ENCODE measurements at regions not wholly inside any gene's neighbourhood (a gene's known extent, or its start where the extent isn't known, plus 50 kb on each side); places are given as distances from the start of the nearest gene placed in this dataset.

DNA sequence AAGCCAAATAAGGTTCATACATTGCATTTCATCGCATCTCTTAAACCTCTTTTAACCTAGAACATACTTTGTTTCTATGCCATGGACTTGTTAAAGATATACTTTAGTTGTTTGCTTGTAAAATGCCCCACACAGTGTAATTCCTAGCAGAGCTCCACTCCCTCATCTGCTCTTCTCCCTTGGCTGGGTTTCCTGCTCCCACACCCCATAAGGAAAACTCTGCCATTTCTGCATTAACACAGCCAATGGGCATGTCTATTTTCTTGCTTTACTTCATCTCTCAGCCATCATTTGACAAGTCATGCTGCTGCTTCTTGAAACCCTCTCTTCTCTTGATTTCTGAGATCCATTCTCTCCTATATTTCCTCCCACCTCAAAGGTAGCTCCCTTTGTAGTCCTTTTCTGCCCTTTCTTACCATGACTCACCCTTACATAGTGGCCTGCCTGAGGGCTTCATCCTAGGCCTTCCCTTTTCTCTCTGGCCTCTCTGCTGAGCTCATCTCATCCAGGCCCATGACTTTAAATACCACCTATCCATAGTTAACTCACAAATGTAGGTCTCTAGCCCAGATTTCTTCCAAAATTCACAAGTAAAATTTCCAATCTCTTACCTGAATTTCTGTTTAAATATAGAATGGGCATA, 471.4 kb downstream of the ADRA2A start:
- no peaks in the 10 kb centered on the region for H3K36me3 Mint-ChIP-seq (ENCODE audit: low read depth)
- TF ChIP-seq CREB1 (CRISPR knock-in tag; IDR thresholded peaks at IDR 0.05; ENCODE audit: low read depth) (no peak), JUNB (IDR thresholded peaks at IDR 0.05; ENCODE audit: unreplicated experiment) (no peak), EZH2 (IDR thresholded peaks at IDR 0.05; ENCODE audit: low read depth, unreplicated experiment) (no peak), NANOG (IDR thresholded peaks at IDR 0.05; ENCODE audit: borderline replicate concordance) (no peak), STAT1 (IDR thresholded peaks at IDR 0.05; ENCODE audit: unreplicated experiment) (no peak), ZNF114 (CRISPR knock-in tag; IDR thresholded peaks at IDR 0.05) (no peak)
- TF ChIP-seq, protein P1, sequence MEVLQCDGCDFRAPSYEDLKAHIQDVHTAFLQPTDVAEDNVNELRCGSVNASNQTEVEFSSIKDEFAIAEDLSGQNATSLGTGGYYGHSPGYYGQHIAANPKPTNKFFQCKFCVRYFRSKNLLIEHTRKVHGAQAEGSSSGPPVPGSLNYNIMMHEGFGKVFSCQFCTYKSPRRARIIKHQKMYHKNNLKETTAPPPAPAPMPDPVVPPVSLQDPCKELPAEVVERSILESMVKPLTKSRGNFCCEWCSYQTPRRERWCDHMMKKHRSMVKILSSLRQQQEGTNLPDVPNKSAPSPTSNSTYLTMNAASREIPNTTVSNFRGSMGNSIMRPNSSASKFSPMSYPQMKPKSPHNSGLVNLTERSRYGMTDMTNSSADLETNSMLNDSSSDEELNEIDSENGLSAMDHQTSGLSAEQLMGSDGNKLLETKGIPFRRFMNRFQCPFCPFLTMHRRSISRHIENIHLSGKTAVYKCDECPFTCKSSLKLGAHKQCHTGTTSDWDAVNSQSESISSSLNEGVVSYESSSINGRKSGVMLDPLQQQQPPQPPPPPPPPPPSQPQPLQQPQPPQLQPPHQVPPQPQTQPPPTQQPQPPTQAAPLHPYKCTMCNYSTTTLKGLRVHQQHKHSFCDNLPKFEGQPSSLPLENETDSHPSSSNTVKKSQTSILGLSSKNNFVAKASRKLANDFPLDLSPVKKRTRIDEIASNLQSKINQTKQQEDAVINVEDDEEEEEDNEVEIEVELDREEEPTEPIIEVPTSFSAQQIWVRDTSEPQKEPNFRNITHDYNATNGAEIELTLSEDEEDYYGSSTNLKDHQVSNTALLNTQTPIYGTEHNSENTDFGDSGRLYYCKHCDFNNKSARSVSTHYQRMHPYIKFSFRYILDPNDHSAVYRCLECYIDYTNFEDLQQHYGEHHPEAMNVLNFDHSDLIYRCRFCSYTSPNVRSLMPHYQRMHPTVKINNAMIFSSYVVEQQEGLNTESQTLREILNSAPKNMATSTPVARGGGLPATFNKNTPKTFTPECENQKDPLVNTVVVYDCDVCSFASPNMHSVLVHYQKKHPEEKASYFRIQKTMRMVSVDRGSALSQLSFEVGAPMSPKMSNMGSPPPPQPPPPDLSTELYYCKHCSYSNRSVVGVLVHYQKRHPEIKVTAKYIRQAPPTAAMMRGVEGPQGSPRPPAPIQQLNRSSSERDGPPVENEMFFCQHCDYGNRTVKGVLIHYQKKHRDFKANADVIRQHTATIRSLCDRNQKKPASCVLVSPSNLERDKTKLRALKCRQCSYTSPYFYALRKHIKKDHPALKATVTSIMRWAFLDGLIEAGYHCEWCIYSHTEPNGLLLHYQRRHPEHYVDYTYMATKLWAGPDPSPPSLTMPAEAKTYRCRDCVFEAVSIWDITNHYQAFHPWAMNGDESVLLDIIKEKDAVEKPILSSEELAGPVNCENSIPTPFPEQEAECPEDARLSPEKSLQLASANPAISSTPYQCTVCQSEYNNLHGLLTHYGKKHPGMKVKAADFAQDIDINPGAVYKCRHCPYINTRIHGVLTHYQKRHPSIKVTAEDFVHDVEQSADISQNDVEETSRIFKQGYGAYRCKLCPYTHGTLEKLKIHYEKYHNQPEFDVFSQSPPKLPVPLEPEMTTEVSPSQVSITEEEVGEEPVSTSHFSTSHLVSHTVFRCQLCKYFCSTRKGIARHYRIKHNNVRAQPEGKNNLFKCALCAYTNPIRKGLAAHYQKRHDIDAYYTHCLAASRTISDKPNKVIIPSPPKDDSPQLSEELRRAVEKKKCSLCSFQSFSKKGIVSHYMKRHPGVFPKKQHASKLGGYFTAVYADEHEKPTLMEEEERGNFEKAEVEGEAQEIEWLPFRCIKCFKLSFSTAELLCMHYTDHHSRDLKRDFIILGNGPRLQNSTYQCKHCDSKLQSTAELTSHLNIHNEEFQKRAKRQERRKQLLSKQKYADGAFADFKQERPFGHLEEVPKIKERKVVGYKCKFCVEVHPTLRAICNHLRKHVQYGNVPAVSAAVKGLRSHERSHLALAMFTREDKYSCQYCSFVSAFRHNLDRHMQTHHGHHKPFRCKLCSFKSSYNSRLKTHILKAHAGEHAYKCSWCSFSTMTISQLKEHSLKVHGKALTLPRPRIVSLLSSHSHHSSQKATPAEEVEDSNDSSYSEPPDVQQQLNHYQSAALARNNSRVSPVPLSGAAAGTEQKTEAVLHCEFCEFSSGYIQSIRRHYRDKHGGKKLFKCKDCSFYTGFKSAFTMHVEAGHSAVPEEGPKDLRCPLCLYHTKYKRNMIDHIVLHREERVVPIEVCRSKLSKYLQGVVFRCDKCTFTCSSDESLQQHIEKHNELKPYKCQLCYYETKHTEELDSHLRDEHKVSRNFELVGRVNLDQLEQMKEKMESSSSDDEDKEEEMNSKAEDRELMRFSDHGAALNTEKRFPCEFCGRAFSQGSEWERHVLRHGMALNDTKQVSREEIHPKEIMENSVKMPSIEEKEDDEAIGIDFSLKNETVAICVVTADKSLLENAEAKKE (CRISPR knock-in tag; IDR thresholded peaks at IDR 0.05) = no peak
- TF ChIP-seq, protein P2, sequence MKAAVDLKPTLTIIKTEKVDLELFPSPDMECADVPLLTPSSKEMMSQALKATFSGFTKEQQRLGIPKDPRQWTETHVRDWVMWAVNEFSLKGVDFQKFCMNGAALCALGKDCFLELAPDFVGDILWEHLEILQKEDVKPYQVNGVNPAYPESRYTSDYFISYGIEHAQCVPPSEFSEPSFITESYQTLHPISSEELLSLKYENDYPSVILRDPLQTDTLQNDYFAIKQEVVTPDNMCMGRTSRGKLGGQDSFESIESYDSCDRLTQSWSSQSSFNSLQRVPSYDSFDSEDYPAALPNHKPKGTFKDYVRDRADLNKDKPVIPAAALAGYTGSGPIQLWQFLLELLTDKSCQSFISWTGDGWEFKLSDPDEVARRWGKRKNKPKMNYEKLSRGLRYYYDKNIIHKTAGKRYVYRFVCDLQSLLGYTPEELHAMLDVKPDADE (IDR thresholded peaks at IDR 0.05) = no peak
- H3K27ac ChIP-seq (ENCODE audit: low read depth) = no peak overlapping the region
- no peak overlapping the region for H3K4me3 ChIP-seq
- H3K9me3 Mint-ChIP-seq = no peaks in the 10 kb centered on the region
- no peak for ATAC-seq
- no peaks in the 10 kb centered on the region for H3F3A ChIP-seq (replicated peaks; ENCODE audit: low read depth)
- no peaks in the 10 kb centered on the region for H3K9me2 ChIP-seq (ENCODE audit: insufficient read depth)
- H3K4me1 Mint-ChIP-seq = peaks cover 6% of the 10 kb centered on the region; the same call in 1 of the 3 replicates
- H3K27me3 Mint-ChIP-seq (ENCODE audit: insufficient read depth, low read depth, poor library complexity) = no peaks in the 10 kb centered on the region
- H3K27ac Mint-ChIP-seq = no peak overlapping the region
- H3K4me2 ChIP-seq = no peak overlapping the region
- no peaks in the 10 kb centered on the region for H3K36me3 ChIP-seq (ENCODE audit: insufficient read depth)
- no peaks in the 10 kb centered on the region for H3K27me3 ChIP-seq (ENCODE audit: insufficient read depth)
- no peaks in the 10 kb centered on the region for H4K20me1 ChIP-seq (replicated peaks; ENCODE audit: insufficient read depth)
- H3K79me2 ChIP-seq (replicated peaks; ENCODE audit: insufficient read depth) = no peaks in the 10 kb centered on the region
- DNase-seq (ENCODE audit: low spot score) = no peak
- H2AFZ ChIP-seq = no peak overlapping the region
- H3K4me3 Mint-ChIP-seq = no peak overlapping the region
- no peaks in the 10 kb centered on the region for H3K4me1 ChIP-seq (ENCODE audit: insufficient read depth)
